ENCODE measurements at regions not wholly inside any gene's neighbourhood (a gene's known extent, or its start where the extent isn't known, plus 50 kb on each side); places are given as distances from the start of the nearest gene placed in this dataset.

- Histone ChIP-seq H3K9me3 (replicated peaks; ENCODE audit: control insufficient read depth, insufficient read depth, low read length) (no peaks in the 10 kb centered on the region), H3K4me1 (ENCODE audit: control insufficient read depth, extremely low read depth, insufficient read depth, low read length) (no peaks in the 10 kb centered on the region), H3K9me1 (replicated peaks; ENCODE audit: control insufficient read depth, extremely low read depth, insufficient read depth, low read length) (no peaks in the 10 kb centered on the region), H3K4me3 (replicated peaks in 1 of 3; ENCODE audit: insufficient read depth in 1 of 3, low read depth in 1 of 3, low read length in 3 of 3) (no peak overlapping the region), H3K4me2 (ENCODE audit: insufficient read depth, low read length) (no peak overlapping the region), H3K79me2 (ENCODE audit: control insufficient read depth, insufficient read depth, low read length) (no peaks in the 10 kb centered on the region), H3K27ac (ENCODE audit: insufficient read depth, low read depth, low read length) (no peak overlapping the region), H3K36me3 (ENCODE audit: control insufficient read depth in 2 of 2, extremely low read depth in 1 of 2, insufficient read depth in 2 of 2, low read length in 2 of 2) (no peaks in the 10 kb centered on the region), H3K27me3 (ENCODE audit: control insufficient read depth in 2 of 2, insufficient read depth in 2 of 2, low read length in 2 of 2) (no peaks in the 10 kb centered on the region), H4K20me1 (replicated peaks; ENCODE audit: control insufficient read depth, extremely low read depth, insufficient read depth, low read length) (no peaks in the 10 kb centered on the region), H3K9ac (replicated peaks; ENCODE audit: extremely low read depth, insufficient read depth, low read length) (no peak overlapping the region), H2AFZ (ENCODE audit: low read depth, low read length) (no peak overlapping the region)
- intact Hi-C loops (cut with micrococcal nuclease), result no loop called here
- TF ChIP-seq MAX (IDR thresholded peaks at IDR 0.05; ENCODE audit: insufficient read depth, insufficient read length), result no peak
- no peak for TF ChIP-seq GATA2 (IDR thresholded peaks at IDR 0.05; ENCODE audit: insufficient read depth, insufficient read length, low read depth, low read length)
- TF ChIP-seq FOS (IDR thresholded peaks at IDR 0.05; ENCODE audit: borderline replicate concordance, insufficient read depth, low read length), result no peak
- TF ChIP-seq JUN (IDR thresholded peaks at IDR 0.05; ENCODE audit: borderline replicate concordance, insufficient read depth, insufficient read length, low read depth), result no peak
- TF ChIP-seq CTCF (IDR thresholded peaks at IDR 0.05; ENCODE audit: extremely low read depth in 1 of 2, insufficient read depth in 1 of 2, low read depth in 1 of 2, low read length in 2 of 2), result no peak
- no peak for TF ChIP-seq POLR2AphosphoS5 (IDR thresholded peaks at IDR 0.05; ENCODE audit: insufficient read depth, low read depth, low read length)
- no peak for TF ChIP-seq EZH2 (IDR thresholded peaks at IDR 0.05; ENCODE audit: borderline replicate concordance, low read depth, low read length, severe bottlenecking)
- no peak for TF ChIP-seq POLR2A (IDR thresholded peaks at IDR 0.05; ENCODE audit: low read depth, low read length)
- no peak for TF ChIP-seq MYC (IDR thresholded peaks at IDR 0.05; ENCODE audit: low read depth, low read length)
- FAIRE-seq (no peak), DNase-seq (ENCODE audit: low read depth, low spot score) (no peak)
- ChIA-PET CTCF (no interaction called here), POLR2A (no interaction called here)
- BruUV-seq (replicated peaks), result no TSS peak
- dilution Hi-C loops (cut with MboI; ENCODE audit: extremely low pct_ligation_motif_present, low sequenced_read_pairs), result no loop called here
These were observed 153.8 kb upstream of the CMC1 start for GRCh38 chr3:28087591-28087990.
